Fibroblast of gingiva (primary cell): ENCODE measurements at regions not wholly inside any gene's neighbourhood (a gene's known extent, or its start where the extent isn't known, plus 50 kb on each side); places are given as distances from the start of the nearest gene placed in this dataset.
"Not testable (repeated sequence)": the region's sequence is repeated elsewhere in the genome, so short reads cannot be mapped to it uniquely, and the experiment has no call there.

Experiments used
- DNase-seq: peaks from one replicate; pipeline ENCODE4 v3.0.0-alpha.2; 2011; ENCODE audit warnings: low read depth

GRCh38 chr5:16987776-16988175 lies 51.7 kb upstream of the MYO10 start:
- no peak for DNase-seq

- not testable (repeated sequence) for DNase-seq
Measured at GRCh38 chr5:16990817-16991520, 54.9 kb upstream of the MYO10 start.

- no peak for DNase-seq
Measured at GRCh38 chr5:16992006-16992405, 55.9 kb upstream of the MYO10 start.

- DNase-seq: no peak
Measured at GRCh38 chr5:16992444-16992843, 56.4 kb upstream of the MYO10 start.

- no peak for DNase-seq
Measured at GRCh38 chr5:16994565-16994964, 58.5 kb upstream of the MYO10 start.

- no peak for DNase-seq
Measured at GRCh38 chr5:16995372-16995771, 59.3 kb upstream of the MYO10 start.

GRCh38 chr5:17000291-17000939 lies 64.3 kb upstream of the MYO10 start:
- peak; percentile 92 for DNase-seq

- DNase-seq: no peak
Measured at GRCh38 chr5:17001428-17001827, 65.3 kb upstream of the MYO10 start.

GRCh38 chr5:17004441-17005106 lies 68.5 kb upstream of the MYO10 start:
- DNase-seq: peak; percentile 25

- DNase-seq: peak; percentile 18
Measured at GRCh38 chr5:17005107-17005828, 69.2 kb upstream of the MYO10 start.

- DNase-seq: no peak
Measured at GRCh38 chr5:17012289-17012688, 76.2 kb upstream of the MYO10 start.

- no peak for DNase-seq
Measured at GRCh38 chr5:17014686-17015085, 78.6 kb upstream of the MYO10 start.

GRCh38 chr5:17018871-17019270 lies 82.8 kb upstream of the MYO10 start:
- DNase-seq: no peak

- DNase-seq: peak; percentile 32
Measured at GRCh38 chr5:17019324-17019723, 83.2 kb upstream of the MYO10 start.

- no peak for DNase-seq
Measured at GRCh38 chr5:17020678-17021601, 84.9 kb upstream of the MYO10 start.

- no peak for DNase-seq
Measured at GRCh38 chr5:17021602-17021932, 85.5 kb upstream of the MYO10 start.

- no peak for DNase-seq
Measured at GRCh38 chr5:17022296-17022695, 86.2 kb upstream of the MYO10 start.

GRCh38 chr5:17024686-17025180 lies 88.6 kb upstream of the MYO10 start:
- DNase-seq: no peak

GRCh38 chr5:17031659-17032277 lies 95.7 kb upstream of the MYO10 start:
- not testable (repeated sequence) for DNase-seq

GRCh38 chr5:17032314-17032985 lies 96.4 kb upstream of the MYO10 start:
- not testable (repeated sequence) for DNase-seq
